ENCODE measurements at regions not wholly inside any gene's neighbourhood (a gene's known extent, or its start where the extent isn't known, plus 50 kb on each side); places are given as distances from the start of the nearest gene placed in this dataset.

- ATAC-seq: no peak
- no peak for TF ChIP-seq ARNTL (CRISPR knock-in tag; IDR thresholded peaks at IDR 0.05; ENCODE audit: borderline replicate concordance, low read depth)
- TF ChIP-seq, protein P1, sequence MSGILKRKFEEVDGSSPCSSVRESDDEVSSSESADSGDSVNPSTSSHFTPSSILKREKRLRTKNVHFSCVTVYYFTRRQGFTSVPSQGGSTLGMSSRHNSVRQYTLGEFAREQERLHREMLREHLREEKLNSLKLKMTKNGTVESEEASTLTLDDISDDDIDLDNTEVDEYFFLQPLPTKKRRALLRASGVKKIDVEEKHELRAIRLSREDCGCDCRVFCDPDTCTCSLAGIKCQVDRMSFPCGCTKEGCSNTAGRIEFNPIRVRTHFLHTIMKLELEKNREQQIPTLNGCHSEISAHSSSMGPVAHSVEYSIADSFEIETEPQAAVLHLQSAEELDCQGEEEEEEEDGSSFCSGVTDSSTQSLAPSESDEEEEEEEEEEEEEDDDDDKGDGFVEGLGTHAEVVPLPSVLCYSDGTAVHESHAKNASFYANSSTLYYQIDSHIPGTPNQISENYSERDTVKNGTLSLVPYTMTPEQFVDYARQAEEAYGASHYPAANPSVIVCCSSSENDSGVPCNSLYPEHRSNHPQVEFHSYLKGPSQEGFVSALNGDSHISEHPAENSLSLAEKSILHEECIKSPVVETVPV (CRISPR knock-in tag; IDR thresholded peaks at IDR 0.05): no peak
- no peak for TF ChIP-seq TCF4 (CRISPR knock-in tag; IDR thresholded peaks at IDR 0.05; ENCODE audit: borderline replicate concordance)
- no peak for TF ChIP-seq CREB5 (CRISPR knock-in tag; IDR thresholded peaks at IDR 0.05; ENCODE audit: low read depth)
- no peak for TF ChIP-seq PPARA (CRISPR knock-in tag; IDR thresholded peaks at IDR 0.05; ENCODE audit: borderline replicate concordance)
- TF ChIP-seq ZC3H10 (CRISPR knock-in tag; IDR thresholded peaks at IDR 0.05): no peak
- TF ChIP-seq, protein P2, sequence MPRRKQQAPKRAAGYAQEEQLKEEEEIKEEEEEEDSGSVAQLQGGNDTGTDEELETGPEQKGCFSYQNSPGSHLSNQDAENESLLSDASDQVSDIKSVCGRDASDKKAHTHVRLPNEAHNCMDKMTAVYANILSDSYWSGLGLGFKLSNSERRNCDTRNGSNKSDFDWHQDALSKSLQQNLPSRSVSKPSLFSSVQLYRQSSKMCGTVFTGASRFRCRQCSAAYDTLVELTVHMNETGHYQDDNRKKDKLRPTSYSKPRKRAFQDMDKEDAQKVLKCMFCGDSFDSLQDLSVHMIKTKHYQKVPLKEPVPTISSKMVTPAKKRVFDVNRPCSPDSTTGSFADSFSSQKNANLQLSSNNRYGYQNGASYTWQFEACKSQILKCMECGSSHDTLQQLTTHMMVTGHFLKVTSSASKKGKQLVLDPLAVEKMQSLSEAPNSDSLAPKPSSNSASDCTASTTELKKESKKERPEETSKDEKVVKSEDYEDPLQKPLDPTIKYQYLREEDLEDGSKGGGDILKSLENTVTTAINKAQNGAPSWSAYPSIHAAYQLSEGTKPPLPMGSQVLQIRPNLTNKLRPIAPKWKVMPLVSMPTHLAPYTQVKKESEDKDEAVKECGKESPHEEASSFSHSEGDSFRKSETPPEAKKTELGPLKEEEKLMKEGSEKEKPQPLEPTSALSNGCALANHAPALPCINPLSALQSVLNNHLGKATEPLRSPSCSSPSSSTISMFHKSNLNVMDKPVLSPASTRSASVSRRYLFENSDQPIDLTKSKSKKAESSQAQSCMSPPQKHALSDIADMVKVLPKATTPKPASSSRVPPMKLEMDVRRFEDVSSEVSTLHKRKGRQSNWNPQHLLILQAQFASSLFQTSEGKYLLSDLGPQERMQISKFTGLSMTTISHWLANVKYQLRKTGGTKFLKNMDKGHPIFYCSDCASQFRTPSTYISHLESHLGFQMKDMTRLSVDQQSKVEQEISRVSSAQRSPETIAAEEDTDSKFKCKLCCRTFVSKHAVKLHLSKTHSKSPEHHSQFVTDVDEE (CRISPR knock-in tag; IDR thresholded peaks at IDR 0.05): no peak
- TF ChIP-seq ZFP3 (CRISPR knock-in tag; IDR thresholded peaks at IDR 0.05): no peak
- TF ChIP-seq PATZ1 (CRISPR knock-in tag; IDR thresholded peaks at IDR 0.05; ENCODE audit: borderline replicate concordance): no peak
- no peak for TF ChIP-seq SNAI2 (CRISPR knock-in tag; IDR thresholded peaks at IDR 0.05)
- no peak for TF ChIP-seq BACH2 (CRISPR knock-in tag; IDR thresholded peaks at IDR 0.05; ENCODE audit: borderline replicate concordance)
- TF ChIP-seq GLIS3 (CRISPR knock-in tag; IDR thresholded peaks at IDR 0.05): no peak
- TF ChIP-seq ESRRG (CRISPR knock-in tag; IDR thresholded peaks at IDR 0.05): no peak
- no peak for TF ChIP-seq ZFP30 (CRISPR knock-in tag; IDR thresholded peaks at IDR 0.05)
- TF ChIP-seq POU6F1 (CRISPR knock-in tag; IDR thresholded peaks at IDR 0.05; ENCODE audit: borderline replicate concordance, low read depth): no peak
Observed at GRCh38 chr2:85951351-85952067, 62.7 kb upstream of the ST3GAL5 start.

GRCh38 chr2:85950743-85951142, 62.0 kb upstream of the ST3GAL5 start:
- ATAC-seq: no peak
- TF ChIP-seq POU6F1 (CRISPR knock-in tag; IDR thresholded peaks at IDR 0.05; ENCODE audit: borderline replicate concordance, low read depth) (no peak), ISL1 (CRISPR knock-in tag; IDR thresholded peaks at IDR 0.05) (no peak), SNAI2 (CRISPR knock-in tag; IDR thresholded peaks at IDR 0.05) (no peak), BACH2 (CRISPR knock-in tag; IDR thresholded peaks at IDR 0.05; ENCODE audit: borderline replicate concordance) (no peak), ZNF70 (CRISPR knock-in tag; IDR thresholded peaks at IDR 0.05) (no peak), CREB5 (CRISPR knock-in tag; IDR thresholded peaks at IDR 0.05; ENCODE audit: low read depth) (no peak), TOX (CRISPR knock-in tag; IDR thresholded peaks at IDR 0.05; ENCODE audit: borderline replicate concordance) (no peak), ZFP30 (CRISPR knock-in tag; IDR thresholded peaks at IDR 0.05) (no peak), ESRRG (CRISPR knock-in tag; IDR thresholded peaks at IDR 0.05) (no peak), PATZ1 (CRISPR knock-in tag; IDR thresholded peaks at IDR 0.05; ENCODE audit: borderline replicate concordance) (no peak), ZNF565 (CRISPR knock-in tag; conservative IDR thresholded peaks at IDR 0.05; ENCODE audit: low read depth) (no peak), CSDC2 (CRISPR knock-in tag; IDR thresholded peaks at IDR 0.05) (no peak)
- TF ChIP-seq, protein P1 (CRISPR knock-in tag; IDR thresholded peaks at IDR 0.05): no peak

All from SK-N-SH treated with all-trans-retinoic acid at 6 μM for 48 hours (cell line).